Activated CD4-positive, alpha-beta memory T cell treated with anti-CD3 and anti-CD28 coated beads, Interleukin-2, amount 10 ng/mL, durations not matched to agents 7 days and 5 days (primary cell): ENCODE measurements at regions not wholly inside any gene's neighbourhood (a gene's known extent, or its start where the extent isn't known, plus 50 kb on each side); places are given as distances from the start of the nearest gene placed in this dataset.
"Not testable (repeated sequence)": the region's sequence is repeated elsewhere in the genome, so short reads cannot be mapped to it uniquely, and the experiment has no call there.

Source experiments
- CTCF ChIA-PET: fragments of 350-600 bp; sonication (Branson Sonifier 250); formaldehyde crosslinking; loops from one replicate; lab custom pipeline; 2021; ENCODE audit warnings: antibody characterized with exemption, inconsistent platforms; lab: Charles Lee
- POLR2A ChIA-PET: fragments of 350-600 bp; sonication (Branson Sonifier 250); formaldehyde crosslinking; loops from one replicate; lab custom pipeline; 2021; ENCODE audit warnings: antibody characterized with exemption; lab: Charles Lee
- DNase-seq: peaks from one replicate; pipeline ENCODE4 v3.0.0-alpha.2; 2020
- H3K27ac Mint-ChIP-seq: one replicate; pipeline ENCODE4 v1.8.0; 2021; ENCODE audit warnings: mild to moderate bottlenecking, mixed read lengths
- H3K27me3 Mint-ChIP-seq: one replicate; pipeline ENCODE4 v1.8.0; 2021; ENCODE audit warnings: mixed read lengths
- H3K36me3 Mint-ChIP-seq: one replicate; pipeline ENCODE4 v1.8.0; 2021; ENCODE audit warnings: low read depth, mixed read lengths
- H3K4me1 Mint-ChIP-seq: one replicate; pipeline ENCODE4 v1.8.0; 2021; ENCODE audit warnings: mixed read lengths
- H3K4me3 Mint-ChIP-seq: one replicate; pipeline ENCODE4 v1.8.0; 2021; ENCODE audit warnings: mild to moderate bottlenecking, mixed read lengths
- H3K9me3 Mint-ChIP-seq: one replicate; pipeline ENCODE4 v1.8.0; 2021; ENCODE audit warnings: mixed read lengths

- Mint-ChIP-seq H3K27me3 (peaks cover 8% of the 10 kb centered on the region), H3K4me1 (peaks cover 1% of the 10 kb centered on the region), H3K36me3 (no peaks in the 10 kb centered on the region), H3K27ac (no peak overlapping the region), H3K9me3 (peaks cover 3% of the 10 kb centered on the region), H3K4me3 (no peak overlapping the region)
- ChIA-PET POLR2A (no interaction called here), CTCF (no interaction called here)
- DNase-seq = no peak
Observed at GRCh38 chr1:207251066-207251465, 70.4 kb upstream of the CD55 start.

DNA sequence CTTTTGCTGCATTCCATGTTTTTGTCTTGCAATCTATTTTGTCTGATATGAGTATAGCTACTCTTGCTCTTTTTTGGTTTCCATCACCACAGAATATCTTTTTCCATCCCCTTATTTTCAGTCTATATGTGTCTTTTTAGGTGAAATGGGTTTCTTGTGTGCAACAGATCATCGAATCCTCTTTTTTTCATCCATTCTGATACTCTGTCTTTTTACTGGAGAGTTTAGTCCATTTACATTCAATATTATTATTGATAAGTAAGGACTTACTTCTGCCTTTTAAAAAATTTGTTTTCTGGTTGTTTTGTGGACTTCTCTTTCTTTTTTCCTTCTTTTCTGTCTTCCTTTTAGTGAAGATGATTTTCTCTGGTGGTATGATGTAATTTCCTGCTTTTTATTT, 64.6 kb upstream of the CD55 start:
- ChIA-PET POLR2A (no interaction called here), CTCF (no interaction called here)
- Mint-ChIP-seq H3K27me3 (peaks cover 11% of the 10 kb centered on the region), H3K9me3 (peaks cover 5% of the 10 kb centered on the region), H3K4me1 (no peaks in the 10 kb centered on the region), H3K27ac (no peak overlapping the region), H3K4me3 (no peak overlapping the region), H3K36me3 (no peaks in the 10 kb centered on the region)
- DNase-seq = no peak

GRCh38 chr1:207259391-207259790, 62.1 kb upstream of the CD55 start:
- Mint-ChIP-seq H3K4me3 (no peak overlapping the region), H3K27ac (no peak overlapping the region), H3K27me3 (peaks cover 10% of the 10 kb centered on the region), H3K4me1 (no peaks in the 10 kb centered on the region), H3K9me3 (peaks cover 5% of the 10 kb centered on the region), H3K36me3 (no peaks in the 10 kb centered on the region)
- no peak for DNase-seq
- CTCF ChIA-PET = no interaction called here
- POLR2A ChIA-PET = no interaction called here

DNA sequence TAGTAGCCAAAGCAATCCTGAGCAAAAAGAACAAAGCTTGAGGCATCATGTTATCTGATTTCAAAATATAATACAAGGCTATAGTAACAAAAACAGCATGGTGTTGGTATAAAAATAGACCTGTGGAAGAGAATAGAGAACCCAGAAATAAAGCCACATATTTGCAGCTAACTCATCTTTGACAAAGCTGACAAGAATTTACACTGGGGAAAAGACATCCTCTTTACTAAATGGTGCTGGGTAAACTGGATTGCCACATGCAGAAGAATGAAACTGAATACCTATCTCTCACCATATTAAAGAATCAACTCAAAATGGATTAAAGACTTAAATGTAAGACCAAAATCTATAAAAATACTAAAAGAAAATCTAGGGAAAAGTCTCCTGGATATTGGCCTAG, 59.5 kb upstream of the CD55 start:
- Mint-ChIP-seq H3K4me3 (no peak overlapping the region), H3K9me3 (peaks cover 2% of the 10 kb centered on the region), H3K36me3 (no peaks in the 10 kb centered on the region), H3K27ac (no peak overlapping the region), H3K27me3 (peaks cover 5% of the 10 kb centered on the region), H3K4me1 (no peaks in the 10 kb centered on the region)
- POLR2A ChIA-PET = interaction anchor here (0.7 kb wide), 1 partner anchor 39 kb away, joined by 4 read pairs; no protein-coding TSS in a partner anchor
- DNase-seq = no peak
- CTCF ChIA-PET = no interaction called here

DNA sequence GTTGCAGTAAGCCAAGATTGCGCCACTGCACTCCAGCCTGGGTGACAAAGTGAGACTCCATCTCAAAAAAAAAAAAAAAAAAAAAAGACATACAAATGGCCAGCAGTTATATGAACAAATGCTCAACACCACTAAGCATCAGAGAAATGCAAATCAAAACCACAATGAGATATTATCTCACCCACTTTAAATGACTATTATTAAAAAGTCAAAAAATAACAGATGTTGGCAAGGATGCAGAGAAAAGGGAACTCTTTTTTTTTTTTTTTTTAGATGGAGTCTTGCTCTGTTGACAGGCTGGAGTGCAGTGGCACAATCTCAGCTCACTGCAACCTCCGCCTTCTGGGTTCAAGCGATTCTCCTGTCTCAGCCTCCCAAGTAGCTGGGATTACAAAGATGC, 58.6 kb upstream of the CD55 start:
- H3K4me1 Mint-ChIP-seq, DNase-seq, H3K4me3 Mint-ChIP-seq, H3K36me3 Mint-ChIP-seq, H3K27me3 Mint-ChIP-seq, POLR2A ChIA-PET, H3K27ac Mint-ChIP-seq, H3K9me3 Mint-ChIP-seq: not testable (repeated sequence)
- CTCF ChIA-PET = interaction anchor here (0.7 kb wide), 1 partner anchor 672 kb away, joined by 3 read pairs; no protein-coding TSS in a partner anchor

GRCh38 chr1:207264663-207265252, 56.7 kb upstream of the CD55 start:
- POLR2A ChIA-PET = no interaction called here
- Mint-ChIP-seq H3K4me3 (no peak overlapping the region), H3K9me3 (no peaks in the 10 kb centered on the region), H3K27ac (no peak overlapping the region), H3K4me1 (no peaks in the 10 kb centered on the region), H3K27me3 (peaks cover 12% of the 10 kb centered on the region), H3K36me3 (no peaks in the 10 kb centered on the region)
- CTCF ChIA-PET = no interaction called here
- no peak for DNase-seq

- Mint-ChIP-seq H3K27me3 (peaks cover 14% of the 10 kb centered on the region), H3K4me1 (no peaks in the 10 kb centered on the region), H3K9me3 (peaks cover 3% of the 10 kb centered on the region), H3K27ac (no peak overlapping the region), H3K4me3 (no peak overlapping the region), H3K36me3 (no peaks in the 10 kb centered on the region)
- ChIA-PET CTCF (no interaction called here), POLR2A (no interaction called here)
- DNase-seq = no peak
Observed at GRCh38 chr1:207268337-207268736, 53.1 kb upstream of the CD55 start.

DNA sequence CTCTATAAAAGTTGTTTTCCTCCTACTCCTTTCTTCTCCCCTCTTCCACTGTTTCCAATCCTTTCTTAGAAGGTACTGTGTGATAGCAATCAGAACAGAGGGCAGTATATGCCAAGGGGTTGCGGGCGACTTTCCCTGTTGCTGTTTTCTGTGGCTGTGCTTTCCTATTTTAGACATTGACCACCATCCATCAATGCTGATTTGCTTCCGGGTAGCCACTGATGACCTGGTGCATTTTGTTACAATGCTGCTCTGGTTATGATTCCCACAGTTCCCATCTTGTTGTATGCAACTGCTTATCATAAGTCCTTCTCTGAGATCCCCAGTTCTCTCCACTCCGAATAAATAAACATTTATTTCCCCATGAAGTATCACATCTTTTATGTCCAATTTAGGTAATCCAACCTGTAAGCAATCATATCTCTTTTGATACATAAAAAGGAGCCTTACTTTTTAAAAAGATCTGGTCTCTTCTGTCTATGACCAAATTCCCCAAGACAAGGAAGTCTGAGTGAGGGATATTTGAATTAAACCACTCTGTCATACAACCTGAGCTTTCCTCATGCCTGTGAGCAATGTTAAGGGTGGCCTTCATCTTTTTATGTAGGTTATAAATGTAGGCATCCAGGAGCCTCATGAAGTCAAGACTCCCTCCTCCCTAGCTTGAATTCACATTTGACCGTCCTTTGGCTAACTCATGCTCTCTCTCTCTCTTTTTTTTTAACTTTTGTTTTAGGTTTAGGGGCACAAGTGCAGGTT, 52.5 kb upstream of the CD55 start:
- POLR2A ChIA-PET = no interaction called here
- H3K27me3 Mint-ChIP-seq = peaks cover 15% of the 10 kb centered on the region
- CTCF ChIA-PET = no interaction called here
- no peaks in the 10 kb centered on the region for H3K36me3 Mint-ChIP-seq
- no peaks in the 10 kb centered on the region for H3K4me1 Mint-ChIP-seq
- no peak for DNase-seq
- H3K4me3 Mint-ChIP-seq = no peak overlapping the region
- H3K27ac Mint-ChIP-seq = no peak overlapping the region
- H3K9me3 Mint-ChIP-seq = peaks cover 3% of the 10 kb centered on the region
